Progenitor cell of endocrine pancreas (in vitro differentiated cells): ENCODE measurements at regions not wholly inside any gene's neighbourhood (a gene's known extent, or its start where the extent isn't known, plus 50 kb on each side); places are given as distances from the start of the nearest gene placed in this dataset.

Experiments used
- DNase-seq: peaks from one replicate; pipeline ENCODE4 v3.0.0; 2021; ENCODE audit warnings: low spot score; ENCODE audit not compliant: unreplicated experiment
- H3K27ac Mint-ChIP-seq: 2 replicates; pipeline ENCODE4 v1.8.0; 2021; ENCODE audit warnings: mild to moderate bottlenecking, moderate library complexity, mixed read lengths
- H3K27me3 Mint-ChIP-seq: 2 replicates; pipeline ENCODE4 v1.8.0; 2021; ENCODE audit warnings: mixed read lengths
- H3K36me3 Mint-ChIP-seq: 2 replicates; pipeline ENCODE4 v1.8.0; 2022; ENCODE audit warnings: mixed read lengths; ENCODE audit not compliant: insufficient read depth
- H3K4me1 Mint-ChIP-seq: 2 replicates; pipeline ENCODE4 v1.8.0; 2021; ENCODE audit warnings: low read depth, mixed read lengths
- H3K4me3 Mint-ChIP-seq: 2 replicates; pipeline ENCODE4 v1.8.0; 2021; ENCODE audit warnings: low read depth, mild to moderate bottlenecking, moderate library complexity, mixed read lengths
- H3K9me3 Mint-ChIP-seq: 2 replicates; pipeline ENCODE4 v1.8.0; 2021; ENCODE audit warnings: low read depth, mixed read lengths
- CTCF ChIP-seq: fragments of 200-600 bp; sonication (generic); IDR thresholded peaks from one replicate; pipeline ENCODE4 v1.5.0; 2021; ENCODE audit warnings: antibody characterized with exemption, mild to moderate bottlenecking; ENCODE audit not compliant: unreplicated experiment

DNA sequence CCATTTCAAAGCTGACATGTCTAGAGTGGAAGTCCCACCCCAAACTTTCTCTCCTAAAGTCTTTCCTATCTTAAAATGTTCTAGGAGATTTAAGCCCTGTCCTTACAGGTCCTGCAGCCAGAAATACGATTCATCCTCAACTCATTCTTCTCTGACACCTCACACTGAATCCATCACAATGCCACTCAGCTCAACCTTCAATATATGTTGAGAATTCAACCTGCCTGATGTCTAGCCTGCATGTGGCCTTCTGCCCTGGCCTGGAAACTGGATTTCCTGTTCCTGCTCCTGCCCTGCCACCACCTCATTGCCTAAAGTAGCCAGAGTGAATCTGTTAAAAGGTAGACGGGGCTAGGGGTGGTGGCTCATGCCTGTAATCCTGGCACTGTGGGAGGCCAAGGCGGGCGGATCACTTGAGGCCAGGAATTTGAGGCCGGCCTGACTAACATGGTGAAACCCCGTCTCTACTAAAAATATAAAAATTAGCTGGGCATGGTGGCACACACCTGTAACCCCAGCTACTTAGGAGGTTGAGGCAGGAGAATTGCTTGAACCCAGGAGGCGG, 345.9 kb downstream of the CDH26 start:
- Mint-ChIP-seq H3K27me3 (peaks cover 11% of the 10 kb centered on the region), H3K4me1 (peaks cover 10% of the 10 kb centered on the region), H3K36me3 (no peaks in the 10 kb centered on the region), H3K4me3 (no peak overlapping the region), H3K9me3 (no peaks in the 10 kb centered on the region), H3K27ac (no peak overlapping the region)
- no peak for TF ChIP-seq CTCF
- DNase-seq: no peak

GRCh38 chr20:60304931-60305330, 346.7 kb downstream of the CDH26 start:
- TF ChIP-seq CTCF: no peak
- Mint-ChIP-seq H3K36me3 (no peaks in the 10 kb centered on the region), H3K27me3 (peaks cover 8% of the 10 kb centered on the region), H3K27ac (no peak overlapping the region), H3K9me3 (no peaks in the 10 kb centered on the region), H3K4me1 (peaks cover 7% of the 10 kb centered on the region), H3K4me3 (no peak overlapping the region)
- DNase-seq: no peak

GRCh38 chr20:60306105-60306504, 347.9 kb downstream of the CDH26 start:
- Mint-ChIP-seq H3K4me1 (peaks cover 2% of the 10 kb centered on the region), H3K27me3 (peaks cover 8% of the 10 kb centered on the region), H3K9me3 (no peaks in the 10 kb centered on the region), H3K27ac (no peak overlapping the region), H3K4me3 (no peak overlapping the region), H3K36me3 (no peaks in the 10 kb centered on the region)
- TF ChIP-seq CTCF: no peak
- no peak for DNase-seq

DNA sequence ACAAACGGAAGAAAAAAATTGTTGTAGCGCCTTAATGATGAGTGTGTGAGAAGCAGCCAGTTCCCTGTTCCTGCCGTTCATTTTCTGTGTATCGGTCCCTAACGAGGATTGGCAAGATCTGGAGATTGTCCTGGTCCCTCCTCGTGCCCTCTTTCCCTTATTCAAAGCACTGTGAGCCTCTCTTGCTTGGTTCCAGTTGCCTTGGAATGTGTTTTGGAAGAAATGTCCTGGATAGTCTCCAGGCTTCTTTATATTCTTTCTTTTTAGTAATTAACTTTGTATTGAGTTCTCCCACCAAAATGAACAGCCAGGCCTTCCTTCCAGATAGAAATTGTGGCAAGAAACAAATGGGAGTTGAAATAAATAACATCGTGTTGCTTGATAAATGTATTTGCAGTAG, 348.3 kb downstream of the CDH26 start:
- no peak for TF ChIP-seq CTCF
- Mint-ChIP-seq H3K36me3 (no peaks in the 10 kb centered on the region), H3K9me3 (no peaks in the 10 kb centered on the region), H3K4me1 (peaks cover 2% of the 10 kb centered on the region), H3K27me3 (peaks cover 11% of the 10 kb centered on the region), H3K4me3 (no peak overlapping the region), H3K27ac (no peak overlapping the region)
- DNase-seq: no peak

DNA sequence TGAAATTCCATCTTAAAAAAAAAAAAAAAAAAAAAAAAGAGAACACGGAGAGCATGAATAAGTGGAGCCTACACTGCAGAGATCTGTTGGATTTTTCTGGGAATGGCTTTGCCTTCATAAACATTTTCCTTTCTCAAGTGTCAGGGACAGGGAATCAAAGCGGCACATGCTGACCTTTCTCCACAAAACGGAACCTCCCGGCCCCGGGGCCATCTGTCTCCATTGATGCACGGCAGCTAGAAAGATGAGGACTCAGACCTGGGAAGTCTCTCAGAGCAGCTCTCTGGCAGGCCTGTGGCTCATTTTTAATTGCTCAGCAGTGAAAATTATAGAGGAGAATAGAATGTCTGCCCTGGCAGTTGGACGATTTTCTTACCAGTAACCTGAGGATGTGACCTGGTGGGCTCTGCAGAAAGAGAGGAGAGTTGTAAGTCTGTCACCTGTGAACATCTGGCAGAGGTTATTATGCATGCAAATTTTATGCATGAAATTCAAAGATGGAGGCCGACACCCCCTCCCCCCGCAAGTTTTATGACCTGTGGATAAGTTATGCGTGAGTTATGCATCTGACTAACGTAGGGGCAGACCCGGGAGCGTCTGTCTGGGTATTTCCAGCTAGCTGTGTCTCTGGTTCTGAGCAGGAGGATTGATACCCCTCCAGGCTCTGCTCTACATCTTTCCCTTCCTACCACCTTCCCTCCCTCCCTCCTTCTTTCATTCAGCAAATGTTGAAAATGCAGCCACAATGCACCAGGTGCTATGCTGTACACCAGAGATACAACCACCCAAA, 352.5 kb downstream of the CDH26 start:
- no peak overlapping the region for H3K4me3 Mint-ChIP-seq
- no peak overlapping the region for H3K27ac Mint-ChIP-seq
- no peak for DNase-seq
- no peak for TF ChIP-seq CTCF
- peaks cover 2% of the 10 kb centered on the region for H3K4me1 Mint-ChIP-seq
- H3K27me3 Mint-ChIP-seq: peaks cover 15% of the 10 kb centered on the region
- no peaks in the 10 kb centered on the region for H3K36me3 Mint-ChIP-seq
- H3K9me3 Mint-ChIP-seq: no peaks in the 10 kb centered on the region
